Sigmoid colon (tissue), 6 donors: ENCODE measurements at regions not wholly inside any gene's neighbourhood (a gene's known extent, or its start where the extent isn't known, plus 50 kb on each side); places are given as distances from the start of the nearest gene placed in this dataset.

Source experiments
- DNase-seq: peaks from one replicate; pipeline ENCODE4 v3.0.0-alpha.2; 2019
- H3K27ac ChIP-seq, 4 donors: fragments of 200-600 bp; sonication (generic); one replicate each; pipeline ENCODE4 v1.5.1; 2016 to 2019; ENCODE audit warnings: mild to moderate bottlenecking in 1 of 4
- H3K27me3 ChIP-seq, 3 donors: fragments of 200-600 bp; sonication (generic); one replicate each; pipeline ENCODE4 v1.5.1; 2019; ENCODE audit warnings: mild to moderate bottlenecking in 1 of 3
- H3K36me3 ChIP-seq, 4 donors: fragments of 200-600 bp; sonication (generic); one replicate each; pipeline ENCODE4 v1.5.1; 2016 to 2019
- H3K4me1 ChIP-seq, 4 donors: fragments of 200-600 bp; sonication (generic); one replicate each; pipeline ENCODE4 v1.5.1; 2017 to 2019
- H3K4me3 ChIP-seq, 4 donors: fragments of 200-600 bp; sonication (generic); one replicate each; pipeline ENCODE4 v1.5.1; 2017 to 2019; ENCODE audit warnings: mild to moderate bottlenecking in 2 of 4, moderate library complexity in 1 of 4
- H3K9me3 ChIP-seq, 4 donors: fragments of 200-600 bp in 3 of 4; sonication (generic) in 3 of 4; one replicate each; pipeline versions ENCODE4 v1.5.1 to v1.6.1; 2013 to 2019
- EP300 ChIP-seq, 4 donors: sonication (generic); formaldehyde crosslinking; IDR thresholded peaks; one replicate each; pipeline ENCODE4 v1.6.1; 2017; ENCODE audit warnings: antibody characterized with exemption in 4 of 4
- POLR2A ChIP-seq, 2 donors: fragments of 450-650 bp; IDR thresholded peaks; one replicate each; pipeline ENCODE4 v1.6.1; 2016; ENCODE audit warnings: antibody characterized with exemption in 2 of 2, mild to moderate bottlenecking in 2 of 2, moderate library complexity in 2 of 2
- POLR2AphosphoS5 ChIP-seq, 4 donors: sonication (generic); formaldehyde crosslinking; IDR thresholded peaks; one replicate each; pipeline ENCODE4 v1.6.1; 2017; ENCODE audit warnings: antibody characterized with exemption in 4 of 4
- WGBS, 2 donors: extraction: QIAGEN DNeasy Blood & Tissue Kit; methylation state at CpG; one replicate each; pipeline ENCODE4 v1.1.7; 2013; 5-methylcytosine and 5-hydroxymethylcytosine counted together
- intact Hi-C: fragments of 100-400 bp; cut with DNase I; formaldehyde crosslinking; loops from one replicate; pipeline ENCODE4 v1.15.1; 2023
- TF ChIP-seq, protein P1 (sequence below), 4 experiments: fragments of 450-650 bp in 3 of 4; fragments of 200-600 bp in 1 of 4; IDR thresholded peaks; one replicate each; pipeline ENCODE4 v1.5.1; 2016 to 2019; ENCODE audit warnings: antibody characterized with exemption in 4 of 4, mild to moderate bottlenecking in 3 of 4, moderate library complexity in 2 of 4
- donor health status: healthy with polysubstance abuse.
- donor health status: healthy.

DNA sequence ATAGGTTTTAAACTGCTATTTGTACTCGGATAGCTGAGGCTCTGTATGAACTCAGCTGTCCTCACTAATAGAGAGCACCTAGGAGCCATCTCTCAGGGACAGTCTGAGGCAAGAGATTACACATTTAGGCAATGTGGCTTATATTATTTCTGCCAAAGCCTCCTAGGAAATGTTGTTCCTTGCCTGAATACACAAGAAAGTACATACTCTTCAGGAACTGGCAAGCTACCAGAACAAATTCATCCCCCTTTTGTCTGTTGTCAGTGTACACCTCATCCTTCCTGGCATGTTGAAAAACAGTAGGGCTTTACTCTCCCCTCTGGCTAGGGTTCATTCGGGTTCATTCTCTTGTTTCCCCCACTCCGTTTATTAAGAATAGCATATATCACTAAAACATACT is 615.9 kb upstream of the FAT3 start:
- Histone ChIP-seq H3K27ac (no peak overlapping the region), H3K9me3 (no peaks in the 10 kb centered on the region), H3K27me3 (no peaks in the 10 kb centered on the region), H3K4me3 (no peak overlapping the region), H3K36me3 (no peaks in the 10 kb centered on the region), H3K4me1 (no peaks in the 10 kb centered on the region)
- TF ChIP-seq EP300 (IDR thresholded peaks at IDR 0.05) (no peak), POLR2A (IDR thresholded peaks at IDR 0.05) (no peak), POLR2AphosphoS5 (IDR thresholded peaks at IDR 0.05) (no peak)
- TF ChIP-seq, protein P1, sequence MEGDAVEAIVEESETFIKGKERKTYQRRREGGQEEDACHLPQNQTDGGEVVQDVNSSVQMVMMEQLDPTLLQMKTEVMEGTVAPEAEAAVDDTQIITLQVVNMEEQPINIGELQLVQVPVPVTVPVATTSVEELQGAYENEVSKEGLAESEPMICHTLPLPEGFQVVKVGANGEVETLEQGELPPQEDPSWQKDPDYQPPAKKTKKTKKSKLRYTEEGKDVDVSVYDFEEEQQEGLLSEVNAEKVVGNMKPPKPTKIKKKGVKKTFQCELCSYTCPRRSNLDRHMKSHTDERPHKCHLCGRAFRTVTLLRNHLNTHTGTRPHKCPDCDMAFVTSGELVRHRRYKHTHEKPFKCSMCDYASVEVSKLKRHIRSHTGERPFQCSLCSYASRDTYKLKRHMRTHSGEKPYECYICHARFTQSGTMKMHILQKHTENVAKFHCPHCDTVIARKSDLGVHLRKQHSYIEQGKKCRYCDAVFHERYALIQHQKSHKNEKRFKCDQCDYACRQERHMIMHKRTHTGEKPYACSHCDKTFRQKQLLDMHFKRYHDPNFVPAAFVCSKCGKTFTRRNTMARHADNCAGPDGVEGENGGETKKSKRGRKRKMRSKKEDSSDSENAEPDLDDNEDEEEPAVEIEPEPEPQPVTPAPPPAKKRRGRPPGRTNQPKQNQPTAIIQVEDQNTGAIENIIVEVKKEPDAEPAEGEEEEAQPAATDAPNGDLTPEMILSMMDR (IDR thresholded peaks at IDR 0.05) = no peak
- intact Hi-C loops = no loop called here
- 67 to 69% methylated on average over 3 of the region's 3 CpGs for WGBS, 2 donors
- DNase-seq = no peak

DNA sequence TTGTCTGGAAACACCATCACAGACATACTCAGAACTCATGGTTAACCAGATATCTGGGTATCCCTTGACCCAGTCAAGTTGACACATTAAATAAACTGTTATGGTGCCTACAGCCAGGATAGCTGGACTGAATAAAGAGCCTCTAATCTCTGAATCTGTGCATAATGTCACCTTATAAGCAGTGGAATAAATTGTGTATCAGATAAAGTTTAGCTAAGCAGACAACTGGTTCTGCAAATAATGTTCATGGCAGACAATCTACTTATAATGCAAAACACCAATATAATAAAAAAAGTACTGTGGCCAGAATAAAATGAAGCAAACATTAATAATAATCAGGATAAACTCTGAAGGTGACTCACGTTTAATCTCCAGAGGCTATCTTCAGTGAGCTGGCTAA is 628.5 kb upstream of the FAT3 start:
- intact Hi-C loops = no loop called here
- WGBS, 2 donors = 81 to 92% methylated on average over 1 of the region's 1 CpG

DNA sequence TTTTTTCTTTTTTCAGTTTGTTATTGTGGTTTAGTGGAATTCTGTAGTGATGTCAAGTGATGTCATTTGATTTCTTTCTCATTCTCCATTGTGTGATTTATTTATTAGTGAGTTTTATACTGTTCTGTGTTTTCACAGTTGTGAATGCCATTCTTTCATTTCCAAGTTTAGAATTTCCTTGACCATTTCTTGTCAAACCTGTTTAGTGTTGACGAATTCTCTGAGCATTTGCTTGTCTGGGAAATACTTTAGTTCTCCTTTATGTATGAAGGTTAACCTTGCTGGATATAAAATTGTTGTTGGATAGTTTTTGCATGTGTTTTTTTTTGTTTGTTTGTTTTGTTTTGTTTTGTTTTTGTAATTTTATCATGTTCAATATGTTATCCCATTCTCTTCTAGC is 633.6 kb upstream of the FAT3 start:
- 50 to 82% methylated on average over 1 of the region's 1 CpG for WGBS, 2 donors
- Histone ChIP-seq H3K4me1 (no peaks in the 10 kb centered on the region), H3K9me3 (peaks cover 0 to 5% (median 0%) of the 10 kb centered on the region in 4 donors), H3K27ac (no peak overlapping the region), H3K27me3 (no peaks in the 10 kb centered on the region), H3K4me3 (no peak overlapping the region), H3K36me3 (no peaks in the 10 kb centered on the region)
- no peak for TF ChIP-seq POLR2AphosphoS5 (IDR thresholded peaks at IDR 0.05)
- intact Hi-C loops = no loop called here
- DNase-seq = no peak

More for the DNA sequence above, 628.5 kb upstream of the FAT3 start:
- Histone ChIP-seq H3K27me3 (no peaks in the 10 kb centered on the region), H3K9me3 (peaks cover 0 to 5% (median 0%) of the 10 kb centered on the region in 4 donors), H3K27ac (no peak overlapping the region), H3K36me3 (no peaks in the 10 kb centered on the region), H3K4me3 (no peak overlapping the region), H3K4me1 (no peaks in the 10 kb centered on the region)
- no peak for DNase-seq
- no peak for TF ChIP-seq POLR2A (IDR thresholded peaks at IDR 0.05)
- TF ChIP-seq, protein P1 (IDR thresholded peaks at IDR 0.05) = no peak
- TF ChIP-seq EP300 (IDR thresholded peaks at IDR 0.05) = no peak
- TF ChIP-seq POLR2AphosphoS5 (IDR thresholded peaks at IDR 0.05) = no peak

DNA sequence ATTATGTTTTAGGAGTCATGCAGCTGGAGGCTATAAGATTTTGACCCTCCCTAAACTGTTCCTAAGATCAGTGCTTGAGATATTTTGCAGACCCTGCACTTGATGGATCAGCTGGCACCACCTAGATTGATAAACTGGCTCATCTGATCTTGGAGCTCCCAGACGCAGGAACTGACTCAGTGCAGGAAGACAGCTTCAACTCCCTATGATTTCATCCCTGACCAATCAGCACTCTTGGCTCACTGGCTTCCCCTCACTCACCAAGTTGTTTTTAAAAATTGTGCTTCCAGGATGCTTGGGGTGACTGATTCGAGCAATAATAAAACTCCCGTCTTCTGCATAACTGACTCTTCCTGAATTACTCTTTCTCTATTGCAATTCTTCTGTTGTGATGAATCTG is 637.5 kb upstream of the FAT3 start:
- no peak overlapping the region for H3K4me3 ChIP-seq
- TF ChIP-seq EP300 (IDR thresholded peaks at IDR 0.05) = no peak
- TF ChIP-seq POLR2AphosphoS5 (IDR thresholded peaks at IDR 0.05) = no peak
- no peak for TF ChIP-seq POLR2A (IDR thresholded peaks at IDR 0.05)
- TF ChIP-seq, protein P1 (IDR thresholded peaks at IDR 0.05) = no peak

DNA sequence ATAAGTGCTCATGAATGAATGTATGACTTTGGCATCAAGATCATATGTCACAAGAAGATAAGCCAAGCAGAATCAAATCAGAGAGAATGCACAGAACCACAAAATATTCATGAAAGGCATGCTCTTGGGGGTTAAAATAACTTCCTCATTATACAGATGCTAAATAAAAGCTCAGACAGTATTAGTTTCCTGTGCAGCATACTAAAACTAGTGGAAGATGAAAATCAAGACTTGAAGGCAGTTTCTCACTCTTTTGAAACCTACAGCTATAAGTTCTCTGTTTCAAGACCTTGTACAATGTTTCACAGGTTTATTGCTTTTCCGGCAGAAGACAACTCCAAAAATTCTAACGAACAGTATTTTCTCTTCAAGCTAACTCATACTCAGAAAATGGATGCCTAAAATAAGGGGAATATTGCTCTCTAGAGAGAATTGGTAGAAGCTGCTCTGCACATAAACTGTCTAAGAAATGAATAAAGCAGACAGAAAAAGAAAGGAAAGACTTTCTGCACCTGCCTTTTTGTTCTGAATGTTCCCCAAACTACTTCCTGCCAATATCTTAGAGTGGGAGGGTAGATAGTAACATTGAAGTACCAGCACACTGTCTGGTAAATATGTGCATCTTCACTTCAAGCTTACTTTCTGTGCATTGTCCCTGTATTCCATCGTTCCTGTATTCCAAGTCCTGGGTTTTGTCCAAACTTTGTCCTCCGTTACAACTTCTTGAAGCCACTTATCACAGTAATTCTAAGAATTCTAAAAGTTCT is 639.4 kb upstream of the FAT3 start:
- no peak for DNase-seq
- intact Hi-C loops = no loop called here
- TF ChIP-seq EP300 (IDR thresholded peaks at IDR 0.05) = no peak
- no peak for TF ChIP-seq POLR2AphosphoS5 (IDR thresholded peaks at IDR 0.05)
- no peak for TF ChIP-seq POLR2A (IDR thresholded peaks at IDR 0.05)
- TF ChIP-seq, protein P1 (IDR thresholded peaks at IDR 0.05) = no peak
- Histone ChIP-seq H3K27me3 (no peaks in the 10 kb centered on the region), H3K4me3 (no peak overlapping the region), H3K27ac (no peak overlapping the region), H3K36me3 (no peaks in the 10 kb centered on the region), H3K4me1 (no peaks in the 10 kb centered on the region), H3K9me3 (peaks cover 0 to 4% (median 0%) of the 10 kb centered on the region in 4 donors)
- 82 to 89% methylated on average over 4 of the region's 4 CpGs for WGBS, 2 donors

More for the DNA sequence above, 637.5 kb upstream of the FAT3 start:
- Histone ChIP-seq H3K9me3 (peaks cover 0 to 1% (median under 1%) of the 10 kb centered on the region in 4 donors), H3K27me3 (no peaks in the 10 kb centered on the region), H3K27ac (no peak overlapping the region), H3K36me3 (no peaks in the 10 kb centered on the region), H3K4me1 (no peaks in the 10 kb centered on the region)
- DNase-seq = no peak
- WGBS, 2 donors = 77 to 82% methylated on average over 3 of the region's 3 CpGs
- intact Hi-C loops = no loop called here
